GM04503 (cell line): ENCODE measurements at regions not wholly inside any gene's neighbourhood (a gene's known extent, or its start where the extent isn't known, plus 50 kb on each side); places are given as distances from the start of the nearest gene placed in this dataset.
A peak's percentile ranks its signal among the peaks of the same experiment; 100 is the strongest.

Experiments used
- DNase-seq: peaks from one replicate; pipeline ENCODE4 v3.0.0-alpha.2; 2012; ENCODE audit warnings: low read depth

GRCh38 chr2:120898961-120899750, 163.5 kb downstream of the GLI2 start:
- no peak for DNase-seq

GRCh38 chr2:120899771-120900170, 164.1 kb downstream of the GLI2 start:
- no peak for DNase-seq

DNA sequence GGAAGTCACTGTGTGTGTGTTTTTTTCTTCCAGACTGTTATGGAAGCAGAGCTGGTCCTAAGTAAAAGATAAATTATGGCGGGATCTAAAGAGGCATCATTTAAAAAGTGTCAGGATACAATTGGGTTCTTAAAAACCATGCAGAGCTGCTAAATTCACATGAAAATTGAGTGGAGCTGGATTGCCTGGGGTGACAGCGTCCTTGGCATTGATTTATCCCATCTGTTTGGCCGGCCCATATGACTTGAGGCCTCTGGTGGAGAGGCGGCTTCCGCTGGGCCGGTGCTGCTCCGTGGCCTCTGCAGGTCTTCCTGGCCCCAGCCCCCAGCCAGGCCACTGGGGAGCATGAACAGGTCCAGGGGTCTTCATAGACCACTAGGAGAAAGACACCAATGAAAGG, 165.5 kb downstream of the GLI2 start:
- no peak for DNase-seq

GRCh38 chr2:120902592-120902991, 166.9 kb downstream of the GLI2 start:
- no peak for DNase-seq

DNA sequence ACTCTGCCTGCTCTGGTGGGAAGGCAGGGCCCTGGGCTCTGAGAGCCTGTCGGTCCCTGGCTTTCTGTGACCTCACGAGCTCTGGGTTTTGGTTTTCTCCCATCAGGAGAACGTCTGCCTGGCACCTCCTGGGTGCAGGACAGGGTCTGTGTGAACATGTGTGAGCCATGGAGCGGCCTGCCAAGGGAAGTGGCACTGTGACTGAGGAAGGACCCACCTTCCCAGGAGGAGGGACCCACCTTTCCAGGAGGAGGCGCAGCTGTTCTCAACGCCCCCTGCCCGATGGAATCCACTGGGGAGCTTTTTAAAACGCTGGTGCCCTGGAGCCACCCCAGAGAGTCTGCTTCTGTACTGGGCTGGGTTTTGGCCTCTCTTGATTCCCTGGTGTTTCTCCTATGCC, 168.7 kb downstream of the GLI2 start:
- DNase-seq = no peak

DNA sequence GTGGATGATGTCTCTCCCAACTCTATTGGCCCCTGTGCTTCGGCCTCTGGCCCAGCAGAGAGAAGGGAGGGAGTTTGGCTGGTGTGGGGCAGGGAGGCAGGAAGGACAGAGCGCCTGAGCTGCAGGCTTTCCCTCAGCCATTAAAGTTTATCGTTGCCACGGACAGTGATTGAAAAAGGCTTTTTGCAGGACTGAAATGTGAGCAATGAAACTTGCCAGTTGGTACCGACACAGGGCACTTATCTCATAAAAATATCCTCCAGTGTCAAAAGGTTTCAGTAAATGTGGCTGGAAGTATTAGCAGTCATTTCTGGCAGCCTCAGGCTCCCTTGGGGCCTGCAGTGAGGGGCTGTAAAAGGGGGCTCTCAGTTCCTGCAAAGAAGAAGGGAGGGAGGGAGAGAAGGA, 169.2 kb downstream of the GLI2 start:
- DNase-seq = no peak

- DNase-seq = no peak
Observed at GRCh38 chr2:120905298-120905697, 169.6 kb downstream of the GLI2 start.

DNA sequence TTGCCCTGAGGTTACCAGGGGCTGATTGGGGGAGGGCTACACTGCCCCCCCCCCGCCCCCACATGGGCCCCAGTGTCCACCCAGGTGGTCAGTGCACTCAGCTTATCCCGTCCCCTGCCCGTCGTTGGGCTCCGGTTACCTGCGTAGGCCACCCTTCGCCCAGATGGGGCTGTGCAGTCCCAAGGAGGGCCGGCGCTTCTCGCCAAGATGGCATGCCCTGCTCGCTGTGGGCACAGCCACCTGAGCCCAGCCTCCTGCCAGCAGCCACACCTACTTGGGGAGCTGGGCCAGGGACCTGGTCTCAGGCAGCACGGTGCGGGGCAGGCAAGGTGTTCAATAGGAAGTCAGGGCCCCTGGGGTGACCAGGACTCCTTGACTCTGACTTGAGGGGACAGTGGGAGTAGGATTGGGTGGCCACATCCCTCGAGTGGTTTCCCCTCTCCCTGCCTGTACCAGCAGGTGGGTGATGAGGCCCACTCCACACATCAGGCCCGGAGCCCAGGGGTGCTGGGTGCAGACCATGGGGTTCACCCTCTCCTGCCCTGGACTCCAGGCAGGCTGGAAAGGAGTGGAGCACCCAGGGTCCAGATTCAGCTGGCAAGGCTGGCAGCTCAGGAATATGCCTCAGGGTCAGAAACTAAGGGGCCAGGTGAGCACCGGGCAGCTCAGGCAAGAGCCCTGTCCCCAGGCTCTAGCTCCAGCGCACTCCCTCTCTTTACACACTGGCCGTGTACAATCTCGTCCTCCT, 170.3 kb downstream of the GLI2 start:
- no peak for DNase-seq

GRCh38 chr2:120906914-120907313, 171.2 kb downstream of the GLI2 start:
- DNase-seq = no peak

DNA sequence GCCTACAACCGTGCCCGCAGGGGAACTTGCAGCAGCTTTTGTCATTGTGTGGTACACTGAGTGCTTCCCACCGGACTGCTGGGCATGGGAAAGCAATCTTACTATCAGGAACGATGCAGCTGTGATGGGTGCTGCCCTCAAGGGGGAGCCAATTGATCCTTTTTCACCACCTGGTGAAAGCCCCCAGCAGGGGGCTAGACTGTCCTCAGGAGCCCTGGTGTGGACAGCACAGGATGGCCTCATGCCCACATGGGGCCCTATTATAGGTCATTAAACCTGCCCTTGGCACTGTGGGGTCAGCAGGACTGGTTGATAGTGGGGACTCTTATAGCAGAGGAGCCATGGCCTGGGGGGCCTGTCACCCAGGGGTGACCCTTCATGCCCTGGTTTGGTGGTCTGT, 172.2 kb downstream of the GLI2 start:
- DNase-seq = no peak

DNA sequence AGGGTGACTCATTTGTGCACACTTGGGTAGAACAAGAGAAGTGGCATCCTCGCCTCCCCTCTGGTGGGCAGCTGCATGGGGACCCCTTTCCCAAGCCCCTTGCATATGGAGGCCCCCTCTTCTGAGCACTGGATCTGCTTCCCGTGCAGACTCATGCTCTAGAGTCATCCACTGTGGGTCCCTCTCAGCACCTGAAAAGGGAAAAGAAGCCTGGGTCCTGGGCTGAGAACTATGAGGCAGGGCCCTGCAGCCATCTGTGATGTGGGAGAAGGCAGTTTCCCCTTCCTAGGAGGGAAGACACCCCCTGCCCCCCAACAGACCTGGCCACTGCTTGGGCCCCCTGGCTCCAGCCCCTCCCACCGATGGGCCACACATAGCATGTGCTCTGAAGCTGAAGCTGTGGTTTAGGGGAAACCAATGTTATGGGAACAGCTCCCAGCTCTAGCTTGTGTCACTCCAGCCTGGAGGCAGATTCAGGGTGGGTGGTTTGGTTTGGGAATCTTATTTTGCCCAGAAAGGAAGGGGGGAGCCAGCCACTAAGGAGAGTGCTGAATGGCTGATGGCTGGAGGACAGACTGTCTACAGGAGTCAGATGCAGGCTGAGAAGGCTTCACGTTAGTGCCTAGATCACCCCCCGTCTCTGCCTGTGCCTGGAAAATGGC, 172.8 kb downstream of the GLI2 start:
- no peak for DNase-seq

DNA sequence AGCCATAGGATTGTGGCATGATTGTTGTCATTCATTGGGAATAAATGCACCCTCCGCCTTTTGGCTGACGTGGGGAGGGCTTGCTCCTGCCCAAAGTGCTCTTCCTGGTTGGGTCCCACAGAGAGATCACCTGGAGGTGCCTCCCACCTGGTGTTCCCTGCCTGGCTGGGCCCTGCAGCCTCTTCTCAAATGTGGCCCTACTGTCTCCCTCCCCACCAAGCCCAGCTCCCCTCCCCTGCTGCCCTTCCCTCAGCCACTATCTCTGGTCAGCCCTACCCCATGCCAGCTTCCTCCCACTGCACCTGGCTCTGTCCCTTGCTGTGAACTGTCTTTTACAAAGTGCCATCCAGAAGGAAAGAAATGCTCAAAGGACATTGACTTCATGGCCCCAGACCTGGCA, 173.4 kb downstream of the GLI2 start:
- DNase-seq = no peak

GRCh38 chr2:120910164-120910563, 174.5 kb downstream of the GLI2 start:
- no peak for DNase-seq

DNA sequence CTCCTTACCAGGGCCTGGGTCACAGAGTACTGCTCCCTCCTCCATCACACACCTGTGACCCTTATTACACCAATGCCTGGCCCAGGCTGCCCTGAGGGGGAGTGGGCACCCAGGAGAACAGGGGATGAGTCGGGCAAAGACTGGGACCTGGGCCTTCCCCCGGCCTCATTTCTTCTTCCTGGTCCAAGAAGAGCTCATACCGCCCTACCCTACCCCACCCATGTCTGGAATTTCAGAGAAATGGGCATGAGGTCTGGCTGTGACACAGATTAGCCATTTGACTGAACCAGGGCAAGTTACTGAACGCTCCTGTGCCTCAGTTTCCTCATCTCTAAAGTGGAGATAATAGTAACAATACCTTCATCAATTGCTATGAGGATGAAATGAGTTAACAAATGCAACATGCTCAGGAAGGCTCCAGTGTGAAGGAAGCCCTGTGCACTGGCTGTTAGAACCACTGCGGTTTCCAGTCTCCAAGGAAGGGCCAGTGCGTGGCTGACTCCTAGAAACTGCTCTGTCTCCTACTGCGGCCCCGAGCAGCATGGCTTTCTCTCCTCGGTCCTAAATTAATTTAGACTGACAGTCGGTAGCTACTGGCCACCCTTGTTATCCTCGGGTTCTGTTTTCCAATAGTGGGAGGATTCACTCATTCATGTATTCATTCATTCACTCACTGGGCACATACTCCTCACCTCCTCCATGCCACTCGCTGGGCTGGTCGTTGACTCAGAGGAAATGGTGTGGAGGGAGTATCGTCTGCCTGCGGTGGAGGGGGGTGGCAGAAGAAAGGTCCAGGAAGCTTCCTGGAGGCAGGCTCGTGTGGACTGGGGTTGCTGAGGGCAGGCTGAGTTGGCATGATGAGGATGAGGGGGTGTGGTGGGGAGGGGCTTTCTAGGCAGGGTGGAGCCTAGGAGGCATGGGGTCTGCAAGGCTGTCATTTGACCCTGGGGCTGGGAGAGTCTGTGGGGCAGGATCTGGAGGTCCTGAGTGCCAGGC, 175.6 kb downstream of the GLI2 start:
- DNase-seq = no peak

DNA sequence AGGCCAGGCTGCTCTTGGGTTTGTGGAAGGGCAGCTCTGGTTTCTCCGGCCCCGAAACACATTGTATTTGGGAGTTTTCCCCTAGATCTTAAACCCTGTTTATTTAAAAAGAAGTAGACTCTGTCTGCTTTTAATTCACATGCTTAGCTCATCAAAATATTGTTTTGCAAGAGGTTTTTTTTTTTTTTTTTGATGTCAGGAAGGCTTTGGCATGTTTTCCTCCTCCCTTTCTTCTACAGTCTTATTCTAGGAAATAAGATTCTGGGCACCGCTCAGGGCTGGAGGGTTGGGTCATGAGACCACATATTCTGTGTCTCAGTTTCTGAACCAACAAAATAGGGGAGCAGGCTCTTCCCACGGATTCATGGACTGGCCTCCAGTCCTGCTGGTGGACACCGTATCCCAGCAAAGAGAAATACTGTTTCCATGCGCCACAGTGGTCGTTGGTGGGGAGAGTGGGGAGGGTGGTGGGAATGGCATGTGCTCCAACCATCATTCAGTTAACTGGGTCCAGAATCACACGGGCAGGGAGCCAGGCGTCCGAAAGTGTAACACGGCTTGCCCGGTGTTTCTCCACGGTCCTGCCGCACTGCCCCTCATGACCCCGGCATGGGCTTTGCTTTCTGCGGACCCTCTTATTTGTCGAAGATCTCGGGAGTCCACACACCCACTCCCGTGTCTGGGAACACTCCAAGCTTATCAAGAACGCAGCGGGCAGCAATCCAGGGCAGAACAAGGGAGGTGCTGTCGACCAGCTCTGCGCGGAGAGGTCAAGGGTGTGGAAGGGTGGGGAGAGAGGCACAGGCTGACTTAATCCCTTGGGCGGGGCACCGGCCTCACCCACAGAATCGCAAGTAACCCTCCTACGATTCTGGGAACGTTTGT, 176.7 kb downstream of the GLI2 start:
- no peak for DNase-seq

DNA sequence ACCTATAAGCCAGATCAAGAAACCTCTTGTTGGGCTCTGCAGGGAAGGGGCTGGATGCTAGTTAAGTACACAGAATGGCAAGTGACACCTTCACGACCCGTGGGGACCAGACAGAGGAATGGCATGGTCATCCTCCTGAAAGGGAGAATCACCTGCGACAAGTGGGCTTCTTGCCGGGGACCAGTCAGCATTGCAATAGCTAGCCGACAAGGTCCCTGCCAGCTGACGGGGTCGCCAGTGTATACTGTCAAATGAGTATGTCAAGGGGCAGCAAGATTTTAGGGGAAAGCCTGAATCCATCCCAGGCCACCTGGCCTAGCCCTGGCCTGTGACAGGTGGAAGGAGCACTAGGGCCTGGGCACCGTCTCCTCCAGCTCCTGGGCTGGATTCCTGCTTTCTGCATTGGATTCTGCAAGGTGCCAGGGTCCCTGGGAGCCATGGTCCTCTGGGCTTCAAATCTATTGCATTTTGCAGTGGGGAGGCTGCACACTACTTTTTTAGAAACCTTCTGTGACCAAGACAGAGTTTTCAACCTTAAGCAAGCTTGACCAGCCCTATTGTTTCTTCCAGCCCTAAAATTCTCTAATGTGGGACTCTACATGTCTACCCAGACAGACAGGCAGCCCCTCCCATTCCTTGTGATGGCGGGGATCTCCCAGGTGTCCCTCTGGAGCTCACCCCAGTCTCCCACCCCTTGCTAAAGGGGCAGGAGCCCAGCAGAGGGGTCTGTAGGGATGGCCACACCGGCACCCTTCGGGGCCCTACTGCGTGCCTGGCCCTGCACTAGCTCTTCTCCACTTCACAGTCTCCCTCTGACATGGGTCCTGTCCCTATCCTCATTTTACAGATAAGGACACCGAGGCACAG, 178.5 kb downstream of the GLI2 start:
- no peak for DNase-seq

GRCh38 chr2:120914839-120915521, 179.3 kb downstream of the GLI2 start:
- DNase-seq = peak; percentile 70

DNA sequence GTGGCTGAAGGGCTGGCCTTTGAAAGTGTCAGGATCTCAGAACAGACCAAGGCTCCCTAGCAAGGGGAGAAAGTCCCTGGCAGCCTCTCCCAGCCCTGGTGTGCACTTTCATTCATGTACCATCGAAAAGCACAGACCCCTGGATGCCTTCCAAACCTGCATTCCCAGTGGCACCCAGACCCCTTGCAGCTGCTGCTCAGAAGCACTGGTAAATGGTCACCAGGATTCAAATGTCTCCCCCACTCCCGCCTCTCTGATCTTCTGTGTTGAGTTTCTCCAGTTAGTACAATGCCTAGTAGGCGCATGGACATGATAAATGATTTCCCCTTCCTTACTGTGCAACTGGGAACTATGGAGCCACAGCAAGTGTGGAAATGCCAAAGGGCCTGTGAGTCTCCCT, 180.0 kb downstream of the GLI2 start:
- no peak for DNase-seq

GRCh38 chr2:120916446-120916845, 180.8 kb downstream of the GLI2 start:
- no peak for DNase-seq
